GM18519 (cell line): ENCODE measurements at regions not wholly inside any gene's neighbourhood (a gene's known extent, or its start where the extent isn't known, plus 50 kb on each side); places are given as distances from the start of the nearest gene placed in this dataset.
"Not testable (repeated sequence)": the region's sequence is repeated elsewhere in the genome, so short reads cannot be mapped to it uniquely, and the experiment has no call there.

Source experiments
- ATAC-seq: cut with Tn5 transposase; IDR thresholded peaks from one replicate; pipeline ENCODE4 v1.9.1; 2021; ENCODE audit warnings: mild to moderate bottlenecking, moderate library complexity; ENCODE audit not compliant: unreplicated experiment, low FRiP score

DNA sequence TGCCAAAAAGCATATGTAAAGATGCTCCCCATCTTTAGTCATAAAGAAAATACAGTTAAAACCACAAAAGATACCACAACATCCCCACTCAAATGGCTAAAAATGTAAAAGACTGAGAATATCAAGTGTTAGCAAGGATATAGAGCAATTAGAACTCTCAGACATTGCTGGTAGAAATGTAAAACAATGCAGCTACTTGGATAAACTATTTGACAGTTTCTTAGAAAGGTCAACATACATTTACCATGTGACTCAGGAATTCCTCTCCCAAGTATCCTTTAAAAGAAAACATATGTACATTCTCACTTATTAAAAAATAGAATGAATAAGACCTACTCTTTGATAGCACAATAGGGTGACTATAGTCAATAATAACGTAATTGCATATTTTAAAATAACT lies 173.7 kb downstream of the HNRNPD start:
- no peak for ATAC-seq

DNA sequence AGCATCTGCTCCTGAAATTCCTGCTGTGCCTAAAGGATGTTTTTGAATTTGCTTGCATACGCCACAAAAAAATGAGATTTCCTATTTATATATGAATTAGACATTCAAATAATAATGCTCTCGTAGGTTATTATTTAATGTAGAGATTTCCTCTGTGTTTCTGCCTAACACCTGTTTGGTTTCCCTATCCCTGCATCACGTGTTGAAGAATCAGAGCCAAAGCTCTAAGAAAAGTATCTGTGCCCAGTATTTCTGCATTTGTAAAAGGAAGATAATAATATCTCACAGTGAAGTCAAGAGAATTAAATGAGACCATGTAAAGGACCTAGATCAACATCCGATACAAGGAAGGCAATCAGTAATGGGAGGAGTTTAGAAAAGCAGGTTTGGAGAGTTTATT lies 179.5 kb downstream of the HNRNPD start:
- no peak for ATAC-seq

DNA sequence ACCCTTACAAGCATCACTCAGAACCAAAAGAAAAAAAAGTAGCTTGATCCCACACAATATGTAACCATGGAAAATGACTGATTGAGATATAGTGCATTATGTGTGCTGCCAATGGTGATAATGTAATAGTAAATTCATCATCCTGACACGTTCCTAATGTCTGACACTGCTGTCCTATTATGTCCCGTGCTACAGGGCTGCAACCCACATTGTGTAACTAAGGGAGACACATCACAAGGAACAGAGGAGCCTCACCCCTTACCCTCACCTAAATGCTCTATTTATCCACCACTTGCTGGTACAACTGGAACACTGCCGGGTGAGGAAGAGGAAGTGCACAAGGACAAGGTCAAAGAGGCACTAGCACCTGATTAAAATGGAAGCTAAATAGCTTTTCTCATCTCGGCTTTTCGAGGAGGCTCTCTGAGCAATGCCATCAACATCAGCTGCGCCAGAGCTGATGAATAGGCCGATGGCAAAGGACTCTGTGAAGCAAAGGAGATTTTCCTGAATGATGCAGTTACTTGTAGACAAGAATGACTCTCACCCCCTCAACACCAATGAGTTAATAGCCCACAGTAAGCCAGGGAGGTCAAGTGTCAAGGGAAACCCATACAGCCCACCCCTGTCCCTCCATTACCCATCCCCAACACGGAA lies 181.6 kb downstream of the HNRNPD start:
- no peak for ATAC-seq

GRCh38 chr4:82181789-82182188 lies 192.0 kb downstream of the HNRNPD start:
- no peak for ATAC-seq

DNA sequence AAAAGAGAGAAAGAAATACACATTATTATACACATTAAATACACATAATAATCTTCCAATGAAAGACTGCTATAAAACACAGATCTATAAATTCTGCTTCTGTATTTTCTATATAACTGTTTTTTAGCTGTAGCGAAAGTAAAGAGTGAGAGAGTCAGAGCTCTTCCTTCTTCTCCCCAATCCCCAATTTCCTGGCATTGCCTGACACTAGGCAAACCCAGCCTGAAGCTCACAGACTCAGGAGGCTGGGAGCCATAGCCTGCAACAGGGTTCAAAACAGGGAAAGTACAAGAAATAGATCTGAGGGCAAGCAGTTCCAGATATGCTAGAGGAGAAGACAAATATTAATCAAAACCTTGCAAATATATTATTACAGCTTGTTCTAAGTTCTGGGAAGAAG lies 201.6 kb downstream of the HNRNPD start:
- no peak for ATAC-seq

GRCh38 chr4:82171531-82172155 lies 202.1 kb downstream of the HNRNPD start:
- ATAC-seq: no peak

DNA sequence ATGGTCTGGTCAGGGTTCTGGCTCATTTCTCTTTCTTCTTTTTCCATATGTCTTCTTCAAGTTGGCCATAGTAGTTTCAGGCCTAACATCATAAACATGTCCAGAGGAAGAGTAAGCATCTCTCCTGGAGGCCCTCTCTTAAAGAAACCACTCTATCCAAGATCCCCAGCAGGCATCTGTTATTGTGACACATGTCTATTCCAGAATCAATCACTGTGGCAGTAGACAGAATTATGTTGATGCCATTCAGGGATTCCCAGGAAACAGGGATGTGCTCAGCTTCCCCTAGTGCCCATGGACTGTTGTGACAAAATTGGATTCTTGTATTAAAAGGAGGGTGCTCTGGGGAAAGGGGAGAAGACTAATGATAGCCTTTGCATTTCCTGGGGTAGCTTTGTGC lies 224.0 kb downstream of the HNRNPD start:
- ATAC-seq: no peak

- no peak for ATAC-seq
Measured at GRCh38 chr4:82145850-82146249, 227.9 kb downstream of the HNRNPD start.

DNA sequence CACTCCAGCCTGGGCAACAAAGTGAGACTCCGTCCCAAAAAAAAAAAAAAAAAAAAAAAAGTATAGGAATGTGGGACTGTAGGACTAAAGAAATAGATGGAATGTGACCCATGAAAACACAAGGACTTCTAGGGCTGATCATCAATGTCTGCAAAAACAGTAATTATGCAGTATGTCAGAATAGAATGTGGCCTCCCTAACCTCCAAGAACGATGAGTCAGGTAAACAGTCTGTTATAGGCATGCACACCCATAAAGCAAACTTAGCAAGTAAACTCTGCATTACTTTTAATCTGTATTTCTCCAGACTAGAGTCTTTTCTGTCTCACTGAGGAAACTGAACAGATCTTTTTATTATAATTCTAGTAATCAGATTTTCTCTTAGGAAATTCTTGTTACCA lies 233.4 kb downstream of the HNRNPD start:
- no peak for ATAC-seq

- no peak for ATAC-seq
Measured at GRCh38 chr4:82139287-82139686, 234.5 kb downstream of the HNRNPD start.

DNA sequence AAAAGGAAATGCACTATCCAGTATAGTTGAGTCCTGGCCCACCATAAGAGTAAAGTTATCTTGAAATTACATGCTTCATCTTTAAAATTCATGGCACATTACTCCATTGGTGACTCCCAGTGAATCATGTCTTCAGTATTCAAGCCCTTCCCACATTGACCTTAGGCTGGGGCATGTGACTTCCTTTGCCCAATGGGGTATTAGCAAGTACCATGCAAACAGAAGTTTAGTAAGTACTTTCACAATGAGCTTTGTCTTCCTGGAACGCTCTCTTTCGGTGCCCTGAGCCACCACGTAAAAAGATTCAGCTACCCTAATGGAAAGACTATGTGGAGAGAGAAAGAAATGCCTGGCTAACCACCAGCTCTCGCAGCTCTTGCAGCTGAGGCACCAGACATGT lies 235.4 kb downstream of the HNRNPD start:
- no peak for ATAC-seq

GRCh38 chr4:82136161-82136801 lies 237.5 kb downstream of the HNRNPD start:
- ATAC-seq: no peak

- ATAC-seq: no peak
Measured at GRCh38 chr4:82128355-82128754, 245.4 kb downstream of the HNRNPD start.

GRCh38 chr4:82126512-82127040 lies 247.2 kb downstream of the HNRNPD start:
- no peak for ATAC-seq

DNA sequence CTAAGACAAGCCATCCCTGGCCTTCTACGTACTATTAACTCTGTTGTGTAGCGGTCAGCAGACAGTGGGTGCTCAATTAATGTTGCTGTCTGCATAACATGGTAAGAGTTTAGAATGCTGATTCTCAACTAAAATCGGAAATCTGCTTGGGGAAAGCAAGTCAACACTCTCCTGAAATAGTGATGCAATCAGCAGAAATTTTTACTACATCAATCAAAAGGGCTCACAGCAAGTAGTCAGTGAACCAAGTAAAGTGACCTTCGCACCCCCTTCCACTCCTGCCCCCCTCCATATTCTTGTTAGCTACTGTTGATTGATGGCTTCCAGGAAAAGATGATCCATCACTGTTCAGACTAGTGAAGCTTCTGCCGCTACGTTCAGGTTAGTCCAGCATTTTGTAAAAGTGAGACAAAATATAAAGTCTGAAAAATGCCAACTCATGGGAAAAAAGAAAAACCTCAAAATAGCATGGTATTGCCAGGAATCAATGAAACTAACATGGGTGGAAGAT lies 247.9 kb downstream of the HNRNPD start:
- no peak for ATAC-seq

DNA sequence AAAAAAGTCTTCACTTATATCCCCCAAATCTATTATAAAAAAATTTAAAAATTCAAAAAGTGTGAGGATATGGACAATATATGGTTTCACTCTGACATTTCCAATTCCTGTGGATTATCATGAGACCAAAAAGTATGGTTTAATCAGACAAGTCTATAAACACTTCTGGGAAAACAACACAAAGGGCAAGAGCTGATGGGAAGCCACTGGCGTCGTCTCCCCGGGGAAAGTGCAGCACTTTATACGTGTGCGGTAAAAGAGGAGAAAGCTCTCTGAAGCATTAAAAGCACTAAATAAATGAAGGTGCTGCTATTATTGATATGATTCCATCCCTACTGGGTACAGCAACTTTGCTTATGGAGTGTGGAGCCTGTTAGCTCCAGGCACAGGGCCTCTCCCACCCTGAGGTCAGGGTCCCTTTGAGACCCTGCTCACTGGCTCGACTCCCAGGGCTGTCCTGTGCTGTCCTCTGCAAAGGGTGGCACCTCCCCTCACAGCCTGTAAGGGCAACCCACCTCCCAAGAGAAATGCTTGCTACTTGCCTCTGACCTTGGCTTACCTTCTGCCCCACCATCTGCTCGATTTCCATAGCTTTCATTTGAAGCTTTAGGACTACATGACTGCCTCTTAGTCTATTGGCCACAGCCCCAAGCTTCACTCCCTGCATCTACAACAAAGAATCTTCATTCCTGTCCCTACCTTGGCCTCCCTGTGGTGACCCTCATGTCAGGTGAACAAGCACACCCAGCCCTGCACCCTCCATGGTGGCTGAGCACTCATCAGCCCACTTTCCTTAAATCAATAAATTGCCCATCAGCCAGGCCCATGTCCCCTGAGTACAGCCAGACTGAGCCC lies 248.6 kb downstream of the HNRNPD start:
- no peak for ATAC-seq

DNA sequence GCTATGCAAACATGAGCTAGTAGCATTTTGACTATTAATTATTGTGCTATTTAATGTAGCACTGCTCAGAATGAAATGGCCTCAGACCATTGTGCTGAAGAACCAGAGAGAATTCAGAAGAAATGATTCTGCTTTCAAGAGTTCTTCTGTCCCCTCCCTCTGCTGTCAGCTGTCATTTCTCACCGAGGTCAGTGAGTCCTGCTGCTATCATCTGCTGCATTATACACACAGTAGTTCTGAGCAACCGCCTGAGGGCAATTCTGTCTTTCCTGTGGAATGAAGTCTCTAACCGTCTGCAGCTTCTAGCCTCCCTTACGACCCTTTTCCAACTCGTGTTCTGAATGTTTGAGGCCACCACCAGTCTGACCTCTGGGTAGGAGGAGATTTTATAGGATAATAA lies 249.4 kb downstream of the HNRNPD start:
- ATAC-seq: no peak

DNA sequence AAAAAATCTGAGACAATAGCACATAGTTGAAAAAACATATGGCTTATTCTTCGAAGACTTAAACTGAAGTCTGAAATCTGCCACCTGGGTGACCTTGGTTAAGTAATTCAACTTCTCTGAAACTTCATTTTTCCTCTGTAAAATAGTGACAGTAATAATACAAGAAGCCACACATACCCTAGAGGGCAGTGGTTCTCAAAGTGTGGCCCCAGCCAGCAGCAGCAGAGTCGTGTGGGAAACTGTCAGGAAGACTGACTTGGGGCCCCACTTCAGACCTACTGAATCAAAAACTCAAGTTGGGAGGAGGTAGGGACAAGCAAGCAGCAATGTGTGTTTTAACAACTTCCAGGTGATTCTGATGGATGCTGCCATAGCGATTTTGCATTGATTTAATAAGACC lies 249.9 kb downstream of the HNRNPD start:
- ATAC-seq: no peak

DNA sequence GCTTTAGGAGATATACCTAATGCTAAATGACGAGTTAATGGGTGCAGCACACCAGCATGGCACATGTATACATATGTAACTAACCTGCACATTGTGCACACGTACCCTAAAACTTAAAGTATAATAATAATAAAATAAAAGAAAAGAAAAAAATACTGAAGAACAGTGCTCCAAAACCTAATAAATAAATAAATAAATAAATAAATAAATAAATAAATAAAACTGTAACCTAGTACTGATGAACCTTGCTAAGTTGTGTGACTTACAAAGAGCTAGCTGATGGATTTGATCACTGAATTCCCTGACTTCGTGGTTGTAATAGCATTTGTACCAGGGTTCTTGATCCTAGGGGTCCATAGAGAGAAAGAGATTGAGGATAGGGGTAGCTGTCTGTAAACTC lies 258.6 kb downstream of the HNRNPD start:
- ATAC-seq: not testable (repeated sequence)

GRCh38 chr4:82108506-82108905 lies 265.3 kb downstream of the HNRNPD start:
- no peak for ATAC-seq

DNA sequence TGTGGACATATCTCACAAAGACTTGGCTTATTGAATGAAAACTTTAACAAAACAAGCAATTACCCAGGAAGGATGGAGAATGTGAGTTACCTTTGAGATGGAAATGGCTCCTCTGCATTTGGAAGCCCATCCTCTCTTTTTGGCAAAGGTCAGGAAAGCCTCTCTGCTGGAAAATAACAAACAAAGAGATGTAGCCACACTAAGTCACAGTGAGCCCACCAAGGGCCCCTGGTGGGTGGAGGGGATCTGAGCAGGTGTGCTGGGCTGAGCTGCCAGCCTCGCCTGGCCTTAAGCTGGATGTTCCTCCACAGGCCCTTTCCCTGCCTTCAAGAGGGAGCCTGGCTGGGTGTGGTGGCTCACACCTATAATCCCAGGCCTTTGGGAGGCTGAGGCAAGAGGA lies 269.2 kb downstream of the HNRNPD start:
- ATAC-seq: no peak
